Astrocyte of the cerebellum (primary cell): ENCODE measurements at regions not wholly inside any gene's neighbourhood (a gene's known extent, or its start where the extent isn't known, plus 50 kb on each side); places are given as distances from the start of the nearest gene placed in this dataset.

Experiments used
- DNase-seq: peaks from one replicate; pipeline ENCODE4 v3.0.0-alpha.2; 2011; ENCODE audit warnings: low read depth
- H3K4me3 ChIP-seq: 2 replicates; pipeline ENCODE4 v1.5.1; 2011; ENCODE audit warnings: mild to moderate bottlenecking, low read depth, low read length, moderate library complexity
- in situ Hi-C: cut with HindIII; loops from 2 replicates; pipeline ENCODE4 v1.10.0; 2017; ENCODE audit warnings: low sequenced_read_pairs
- TF ChIP-seq, protein P1 (sequence below): IDR thresholded peaks from 2 replicates; pipeline ENCODE4 v1.5.1; 2012; ENCODE audit warnings: low read length, low read depth, moderate library complexity, mild to moderate bottlenecking; ENCODE audit errors: missing control alignments

DNA sequence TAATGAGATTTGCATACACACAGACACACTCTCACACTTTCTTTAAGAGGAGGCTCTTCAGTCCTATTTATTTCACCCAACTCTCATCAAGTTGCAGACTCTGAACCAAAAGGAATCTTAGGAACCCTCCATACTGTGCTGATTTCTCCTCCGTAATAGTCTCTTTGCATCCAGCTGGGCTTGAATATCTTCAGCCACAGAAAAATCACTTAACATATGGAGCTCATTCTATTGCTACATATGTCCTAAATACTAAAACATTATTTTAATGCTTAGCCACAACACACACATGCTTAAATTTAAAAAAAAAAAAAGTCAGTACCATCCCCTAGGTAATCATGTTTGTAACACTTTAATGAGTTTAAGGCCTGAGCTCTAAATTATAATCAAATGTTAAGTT, 287.5 kb upstream of the CNTN6 start:
- in situ Hi-C loops, result no loop called here
- no peak overlapping the region for H3K4me3 ChIP-seq
- TF ChIP-seq, protein P1, sequence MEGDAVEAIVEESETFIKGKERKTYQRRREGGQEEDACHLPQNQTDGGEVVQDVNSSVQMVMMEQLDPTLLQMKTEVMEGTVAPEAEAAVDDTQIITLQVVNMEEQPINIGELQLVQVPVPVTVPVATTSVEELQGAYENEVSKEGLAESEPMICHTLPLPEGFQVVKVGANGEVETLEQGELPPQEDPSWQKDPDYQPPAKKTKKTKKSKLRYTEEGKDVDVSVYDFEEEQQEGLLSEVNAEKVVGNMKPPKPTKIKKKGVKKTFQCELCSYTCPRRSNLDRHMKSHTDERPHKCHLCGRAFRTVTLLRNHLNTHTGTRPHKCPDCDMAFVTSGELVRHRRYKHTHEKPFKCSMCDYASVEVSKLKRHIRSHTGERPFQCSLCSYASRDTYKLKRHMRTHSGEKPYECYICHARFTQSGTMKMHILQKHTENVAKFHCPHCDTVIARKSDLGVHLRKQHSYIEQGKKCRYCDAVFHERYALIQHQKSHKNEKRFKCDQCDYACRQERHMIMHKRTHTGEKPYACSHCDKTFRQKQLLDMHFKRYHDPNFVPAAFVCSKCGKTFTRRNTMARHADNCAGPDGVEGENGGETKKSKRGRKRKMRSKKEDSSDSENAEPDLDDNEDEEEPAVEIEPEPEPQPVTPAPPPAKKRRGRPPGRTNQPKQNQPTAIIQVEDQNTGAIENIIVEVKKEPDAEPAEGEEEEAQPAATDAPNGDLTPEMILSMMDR, result no peak

DNA sequence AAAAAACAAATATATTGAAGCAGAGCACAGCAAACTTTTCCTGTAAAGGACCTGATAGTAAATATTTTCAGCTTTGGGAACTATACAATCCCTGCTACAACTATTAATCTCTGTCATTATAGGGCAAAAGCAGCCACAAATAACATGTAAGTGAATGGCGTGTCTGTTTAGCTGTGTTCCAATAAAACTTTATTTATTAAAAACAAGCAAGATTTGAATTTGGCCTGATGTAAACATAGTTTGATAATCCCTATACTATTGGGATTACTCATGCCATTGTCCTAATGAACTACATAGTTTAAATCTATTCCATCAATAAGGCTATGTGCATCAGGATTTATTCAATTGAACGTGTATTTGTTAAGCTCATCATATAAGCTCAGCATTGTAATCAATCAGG, 286.8 kb upstream of the CNTN6 start:
- no peak for DNase-seq
- TF ChIP-seq, protein P1, result no peak
- no peak overlapping the region for H3K4me3 ChIP-seq
- in situ Hi-C loops, result no loop called here

More for the DNA sequence above, 287.5 kb upstream of the CNTN6 start:
- no peak for DNase-seq

DNA sequence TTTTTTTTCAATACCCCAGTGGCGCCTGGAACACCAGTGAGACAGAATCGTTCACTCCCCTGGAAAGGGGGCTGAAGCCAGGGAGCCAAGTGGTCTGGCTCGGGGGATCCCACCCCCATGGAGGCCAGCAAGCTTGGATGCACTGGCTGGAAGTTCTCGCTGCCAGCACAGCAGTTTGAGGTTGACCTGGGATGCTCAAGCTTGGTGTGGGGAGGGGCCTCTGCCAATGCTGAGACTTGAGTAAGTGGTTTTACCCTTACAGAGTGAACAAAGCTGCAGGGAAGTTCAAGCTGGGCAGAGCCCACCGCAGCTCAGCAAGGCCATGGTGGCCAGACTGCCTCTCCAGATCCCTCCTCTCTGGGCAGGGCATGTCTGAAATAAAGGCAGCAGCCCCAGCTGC, 276.2 kb upstream of the CNTN6 start:
- no peak for DNase-seq
- in situ Hi-C loops, result no loop called here
- TF ChIP-seq, protein P1, result no peak
- H3K4me3 ChIP-seq, result no peak overlapping the region

DNA sequence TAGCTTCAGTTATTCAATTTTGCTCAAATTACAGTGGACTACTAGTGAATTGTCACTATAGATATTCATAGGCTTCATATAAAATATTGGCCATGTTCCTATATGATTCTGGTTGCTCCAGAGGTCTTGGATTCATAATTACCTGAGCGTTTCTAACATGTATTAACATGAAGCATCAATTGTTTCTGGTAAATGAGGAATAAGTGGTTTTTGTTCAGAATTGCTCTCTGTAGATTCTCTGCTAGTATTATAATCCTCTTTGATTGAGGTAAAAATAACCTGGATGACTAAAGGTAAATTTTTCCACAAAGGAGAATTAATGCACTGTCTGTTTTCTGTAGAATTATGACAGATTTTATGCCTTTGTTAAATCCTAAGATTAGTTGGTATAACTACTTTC, 258.1 kb upstream of the CNTN6 start:
- in situ Hi-C loops, result no loop called here
- DNase-seq, result no peak
- TF ChIP-seq, protein P1, result no peak
- no peak overlapping the region for H3K4me3 ChIP-seq

DNA sequence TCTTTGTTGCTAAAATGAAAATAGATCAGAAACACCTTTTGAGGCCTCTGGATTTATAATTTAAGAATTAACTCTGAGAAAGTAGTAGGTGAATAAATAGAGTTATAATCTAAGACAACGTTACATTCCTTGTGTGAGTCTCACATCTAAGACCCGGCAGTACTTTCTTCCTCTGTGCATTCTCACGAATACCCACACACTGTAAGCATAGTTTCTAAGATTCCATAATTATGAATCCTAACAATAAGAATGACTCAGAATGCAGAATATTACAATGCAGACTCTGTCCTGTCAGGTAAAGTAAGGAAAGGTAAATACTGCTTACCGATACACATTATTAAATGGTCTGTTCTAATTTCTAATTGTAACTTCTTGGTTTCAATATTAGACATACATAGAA, 257.7 kb upstream of the CNTN6 start:
- no peak for DNase-seq
- in situ Hi-C loops, result no loop called here
- no peak overlapping the region for H3K4me3 ChIP-seq
- TF ChIP-seq, protein P1, result no peak

DNA sequence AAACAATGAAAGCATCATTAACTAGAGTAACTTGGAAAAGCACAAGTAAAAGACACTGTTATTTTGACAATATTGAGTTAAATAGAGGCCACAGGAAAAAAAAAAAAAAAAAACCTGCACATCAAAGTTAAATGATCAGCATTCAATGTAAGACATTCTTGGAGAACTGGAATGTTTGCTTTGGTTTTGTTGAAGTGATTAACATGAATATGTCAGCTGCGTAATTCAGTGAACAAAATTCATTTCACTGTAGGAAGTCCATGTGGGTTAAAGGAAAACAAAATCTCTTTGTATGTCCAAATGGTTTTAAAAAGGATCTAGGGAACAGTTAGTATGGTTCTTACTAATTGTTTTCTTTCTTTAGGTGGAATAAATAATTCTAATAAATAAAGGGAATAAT, 252.8 kb upstream of the CNTN6 start:
- in situ Hi-C loops, result no loop called here
- DNase-seq, result no peak
- H3K4me3 ChIP-seq, result no peak overlapping the region
- TF ChIP-seq, protein P1, result no peak
